ENCODE measurements at regions not wholly inside any gene's neighbourhood (a gene's known extent, or its start where the extent isn't known, plus 50 kb on each side); places are given as distances from the start of the nearest gene placed in this dataset.

DNA sequence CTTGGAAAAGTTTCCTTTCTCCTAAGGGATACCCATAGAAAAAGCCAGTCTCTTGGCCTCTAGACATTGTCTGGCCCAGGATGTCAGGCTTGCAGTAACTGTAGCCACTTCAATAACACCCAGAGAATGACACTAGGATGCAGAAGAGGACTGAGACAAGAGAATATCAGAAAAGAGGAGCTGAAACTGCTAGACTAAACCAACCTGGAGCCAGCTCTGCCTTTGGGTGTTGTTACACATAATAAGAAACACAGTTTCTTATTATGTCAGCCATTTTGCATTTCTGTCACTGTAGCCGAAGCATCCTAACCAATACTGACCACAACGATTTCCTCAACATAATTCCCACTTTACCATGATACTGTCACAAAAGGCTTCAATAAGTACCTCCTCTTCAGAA lies 72.2 kb upstream of the RCN1 start:
- TF ChIP-seq EZH2 (IDR thresholded peaks at IDR 0.05; ENCODE audit: borderline replicate concordance, low read length): no peak
- TF ChIP-seq, protein P1, sequence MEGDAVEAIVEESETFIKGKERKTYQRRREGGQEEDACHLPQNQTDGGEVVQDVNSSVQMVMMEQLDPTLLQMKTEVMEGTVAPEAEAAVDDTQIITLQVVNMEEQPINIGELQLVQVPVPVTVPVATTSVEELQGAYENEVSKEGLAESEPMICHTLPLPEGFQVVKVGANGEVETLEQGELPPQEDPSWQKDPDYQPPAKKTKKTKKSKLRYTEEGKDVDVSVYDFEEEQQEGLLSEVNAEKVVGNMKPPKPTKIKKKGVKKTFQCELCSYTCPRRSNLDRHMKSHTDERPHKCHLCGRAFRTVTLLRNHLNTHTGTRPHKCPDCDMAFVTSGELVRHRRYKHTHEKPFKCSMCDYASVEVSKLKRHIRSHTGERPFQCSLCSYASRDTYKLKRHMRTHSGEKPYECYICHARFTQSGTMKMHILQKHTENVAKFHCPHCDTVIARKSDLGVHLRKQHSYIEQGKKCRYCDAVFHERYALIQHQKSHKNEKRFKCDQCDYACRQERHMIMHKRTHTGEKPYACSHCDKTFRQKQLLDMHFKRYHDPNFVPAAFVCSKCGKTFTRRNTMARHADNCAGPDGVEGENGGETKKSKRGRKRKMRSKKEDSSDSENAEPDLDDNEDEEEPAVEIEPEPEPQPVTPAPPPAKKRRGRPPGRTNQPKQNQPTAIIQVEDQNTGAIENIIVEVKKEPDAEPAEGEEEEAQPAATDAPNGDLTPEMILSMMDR (IDR thresholded peaks at IDR 0.05; ENCODE audit: low read length): no peak

Measured in OCI-LY1 (cell line).